NCI-H1105 (cell line): ENCODE measurements at regions not wholly inside any gene's neighbourhood (a gene's known extent, or its start where the extent isn't known, plus 50 kb on each side); places are given as distances from the start of the nearest gene placed in this dataset.
"Not testable (repeated sequence)": the region's sequence is repeated elsewhere in the genome, so short reads cannot be mapped to it uniquely, and the experiment has no call there.

ENCODE experiments used
- DNase-seq: peaks from one replicate; lab custom pipeline; 2025; lab: John Stamatoyannopoulos, UW

- DNase-seq = no peak
These were observed 128.8 kb downstream of the ADSS2 start for GRCh38 chr1:244322791-244323521.

GRCh38 chr1:244324176-244324883 lies 127.4 kb downstream of the ADSS2 start:
- no peak for DNase-seq

GRCh38 chr1:244325056-244325758 lies 126.5 kb downstream of the ADSS2 start:
- no peak for DNase-seq

GRCh38 chr1:244326757-244327156 lies 125.0 kb downstream of the ADSS2 start:
- DNase-seq = peak; percentile 39

- DNase-seq = no peak
These were observed 124.2 kb downstream of the ADSS2 start for GRCh38 chr1:244327533-244327932.

GRCh38 chr1:244328476-244328875 lies 123.2 kb downstream of the ADSS2 start:
- no peak for DNase-seq

GRCh38 chr1:244329591-244330317 lies 122.0 kb downstream of the ADSS2 start:
- no peak for DNase-seq

GRCh38 chr1:244330318-244330625 lies 121.4 kb downstream of the ADSS2 start:
- no peak for DNase-seq

GRCh38 chr1:244332761-244333160 lies 118.9 kb downstream of the ADSS2 start:
- DNase-seq = not testable (repeated sequence)

GRCh38 chr1:244334315-244334714 lies 117.4 kb downstream of the ADSS2 start:
- DNase-seq = not testable (repeated sequence)

- not testable (repeated sequence) for DNase-seq
These were observed 116.9 kb downstream of the ADSS2 start for GRCh38 chr1:244334842-244335241.

GRCh38 chr1:244335456-244335855 lies 116.3 kb downstream of the ADSS2 start:
- no peak for DNase-seq

GRCh38 chr1:244336232-244336899 lies 115.3 kb downstream of the ADSS2 start:
- DNase-seq = no peak

- DNase-seq = no peak
These were observed 113.9 kb downstream of the ADSS2 start for GRCh38 chr1:244337839-244338238.

- no peak for DNase-seq
These were observed 112.5 kb downstream of the ADSS2 start for GRCh38 chr1:244339073-244339692.

GRCh38 chr1:244339776-244340175 lies 111.9 kb downstream of the ADSS2 start:
- no peak for DNase-seq

GRCh38 chr1:244340396-244340795 lies 111.3 kb downstream of the ADSS2 start:
- no peak for DNase-seq

GRCh38 chr1:244341455-244342450 lies 110.0 kb downstream of the ADSS2 start:
- DNase-seq = peak; percentile 50

GRCh38 chr1:244344001-244344400 lies 107.7 kb downstream of the ADSS2 start:
- no peak for DNase-seq

GRCh38 chr1:244346972-244347618 lies 104.6 kb downstream of the ADSS2 start:
- no peak for DNase-seq
